ENCODE measurements at regions not wholly inside any gene's neighbourhood (a gene's known extent, or its start where the extent isn't known, plus 50 kb on each side); places are given as distances from the start of the nearest gene placed in this dataset.

DNA sequence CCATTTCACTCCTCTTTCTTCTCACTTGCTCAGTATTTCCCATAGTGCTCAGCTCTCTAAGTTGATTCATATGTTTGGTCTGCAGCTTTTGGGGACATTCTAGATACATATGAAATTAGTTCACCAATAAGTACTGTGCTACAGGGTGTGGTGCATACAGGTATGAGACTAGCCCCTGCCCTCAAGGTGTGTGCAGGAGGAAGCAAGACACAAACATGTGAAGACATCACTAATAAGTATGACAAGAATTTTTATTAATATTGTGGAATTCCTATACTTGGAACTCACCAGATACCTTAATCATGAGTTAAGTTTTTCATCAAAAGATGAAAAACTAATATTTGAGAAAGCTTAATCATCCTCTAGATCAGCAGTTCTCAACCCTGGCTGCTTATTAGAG lies 505.2 kb downstream of the ZNF674 start:
- no peak for DNase-seq
- H3K4me3 ChIP-seq, result no peak overlapping the region
- H3K27ac ChIP-seq, result no peak overlapping the region
- ATAC-seq (ENCODE audit: low FRiP score in 2 of 2), result no peak
- H3K9me3 ChIP-seq, result peaks cover 0 to 14% (median 3%) of the 10 kb centered on the region in 4 donors
- TF ChIP-seq, protein P1, sequence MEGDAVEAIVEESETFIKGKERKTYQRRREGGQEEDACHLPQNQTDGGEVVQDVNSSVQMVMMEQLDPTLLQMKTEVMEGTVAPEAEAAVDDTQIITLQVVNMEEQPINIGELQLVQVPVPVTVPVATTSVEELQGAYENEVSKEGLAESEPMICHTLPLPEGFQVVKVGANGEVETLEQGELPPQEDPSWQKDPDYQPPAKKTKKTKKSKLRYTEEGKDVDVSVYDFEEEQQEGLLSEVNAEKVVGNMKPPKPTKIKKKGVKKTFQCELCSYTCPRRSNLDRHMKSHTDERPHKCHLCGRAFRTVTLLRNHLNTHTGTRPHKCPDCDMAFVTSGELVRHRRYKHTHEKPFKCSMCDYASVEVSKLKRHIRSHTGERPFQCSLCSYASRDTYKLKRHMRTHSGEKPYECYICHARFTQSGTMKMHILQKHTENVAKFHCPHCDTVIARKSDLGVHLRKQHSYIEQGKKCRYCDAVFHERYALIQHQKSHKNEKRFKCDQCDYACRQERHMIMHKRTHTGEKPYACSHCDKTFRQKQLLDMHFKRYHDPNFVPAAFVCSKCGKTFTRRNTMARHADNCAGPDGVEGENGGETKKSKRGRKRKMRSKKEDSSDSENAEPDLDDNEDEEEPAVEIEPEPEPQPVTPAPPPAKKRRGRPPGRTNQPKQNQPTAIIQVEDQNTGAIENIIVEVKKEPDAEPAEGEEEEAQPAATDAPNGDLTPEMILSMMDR (IDR thresholded peaks at IDR 0.05), result no peak
- TF ChIP-seq EP300 (IDR thresholded peaks at IDR 0.05), result no peak
- H3K4me1 ChIP-seq, result no peaks in the 10 kb centered on the region
- no peaks in the 10 kb centered on the region for H3K36me3 ChIP-seq
- no peaks in the 10 kb centered on the region for H3K27me3 ChIP-seq

DNA sequence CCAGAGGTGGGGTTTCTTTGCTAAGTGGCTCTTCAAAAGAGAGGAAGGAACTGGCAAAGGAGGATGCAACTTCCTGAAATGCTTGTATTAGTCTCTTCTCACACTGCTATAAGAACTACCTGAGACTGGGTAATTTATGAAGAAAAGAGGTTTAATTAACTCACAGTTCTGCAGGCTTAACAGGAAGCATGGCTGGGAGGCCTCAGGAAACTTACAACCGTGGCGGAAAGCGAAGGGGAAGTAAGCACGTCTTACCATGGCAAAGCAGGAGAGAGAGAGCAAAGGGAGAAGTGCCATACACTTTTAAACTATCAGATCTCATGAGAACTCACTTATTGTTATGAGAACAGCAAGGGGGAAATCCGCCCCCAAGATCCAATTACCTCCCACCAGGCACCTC lies 505.7 kb downstream of the ZNF674 start:
- Histone ChIP-seq H3K9me3 (peaks cover 0 to 14% (median 3%) of the 10 kb centered on the region in 4 donors), H3K27ac (no peak overlapping the region), H3K4me3 (no peak overlapping the region), H3K27me3 (no peaks in the 10 kb centered on the region), H3K36me3 (no peaks in the 10 kb centered on the region), H3K4me1 (no peaks in the 10 kb centered on the region)
- no peak for ATAC-seq (ENCODE audit: low FRiP score in 2 of 2)
- DNase-seq, result no peak
- WGBS, 2 donors, result 55 to 79% methylated on average over 5 of the region's 5 CpGs
- TF ChIP-seq POLR2AphosphoS5 (IDR thresholded peaks at IDR 0.05) (no peak), POLR2A (IDR thresholded peaks at IDR 0.05) (no peak), EP300 (IDR thresholded peaks at IDR 0.05) (no peak)
- TF ChIP-seq, protein P1 (IDR thresholded peaks at IDR 0.05), result no peak

DNA sequence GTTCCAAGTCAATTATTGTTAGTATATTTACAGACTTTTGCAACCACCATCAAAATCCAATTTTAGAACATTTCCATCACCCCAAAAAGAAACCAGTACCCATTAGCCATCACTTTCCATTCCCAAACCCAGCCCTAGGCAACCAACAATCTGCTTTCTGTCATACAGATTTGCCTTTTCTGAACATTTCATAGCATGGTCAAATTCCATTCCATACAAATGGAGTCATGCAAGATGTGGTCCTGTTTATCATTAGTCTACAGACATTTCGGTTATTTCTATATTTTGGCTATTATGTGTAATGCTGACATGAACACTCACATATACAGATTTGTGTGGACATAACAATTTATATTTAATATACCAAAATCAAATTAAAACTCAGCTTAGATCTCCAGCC lies 508.7 kb downstream of the ZNF674 start:
- no peak for TF ChIP-seq EP300 (IDR thresholded peaks at IDR 0.05)
- TF ChIP-seq POLR2AphosphoS5 (IDR thresholded peaks at IDR 0.05), result no peak
- TF ChIP-seq, protein P1 (IDR thresholded peaks at IDR 0.05), result no peak
- no peak for TF ChIP-seq POLR2A (IDR thresholded peaks at IDR 0.05)
- DNase-seq (no peak), ATAC-seq (ENCODE audit: low FRiP score in 2 of 2) (no peak)
- no peak overlapping the region for H3K4me3 ChIP-seq
- no peaks in the 10 kb centered on the region for H3K27me3 ChIP-seq
- H3K27ac ChIP-seq, result no peak overlapping the region
- no peaks in the 10 kb centered on the region for H3K36me3 ChIP-seq
- H3K9me3 ChIP-seq, result peaks cover 0 to 10% (median 3%) of the 10 kb centered on the region in 4 donors
- 88 to 100% methylated on average over 1 of the region's 1 CpG for WGBS, 2 donors
- H3K4me1 ChIP-seq, result no peaks in the 10 kb centered on the region

DNA sequence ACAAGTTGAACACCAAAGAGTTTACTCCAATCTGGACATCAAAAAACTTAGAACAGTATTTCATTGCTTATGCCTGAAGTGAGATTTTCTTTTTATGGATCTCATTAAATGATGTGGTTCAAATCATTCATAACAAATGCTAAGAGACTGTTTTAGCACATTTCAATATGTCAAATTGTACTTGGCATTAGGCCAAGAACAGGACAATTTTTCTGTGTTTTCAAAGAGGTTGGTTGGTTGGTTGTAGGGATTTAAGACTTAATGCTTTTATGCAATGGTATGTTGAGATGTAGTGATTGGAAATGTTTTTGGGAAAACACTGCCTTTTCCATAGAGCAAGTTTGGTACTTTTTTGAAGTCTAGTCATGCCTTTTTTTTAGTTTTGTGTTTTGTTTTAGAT lies 510.4 kb downstream of the ZNF674 start:
- Histone ChIP-seq H3K4me3 (no peak overlapping the region), H3K27me3 (no peaks in the 10 kb centered on the region), H3K4me1 (no peaks in the 10 kb centered on the region), H3K36me3 (no peaks in the 10 kb centered on the region), H3K27ac (no peak overlapping the region), H3K9me3 (no peaks in the 10 kb centered on the region)
- DNase-seq (no peak), ATAC-seq (ENCODE audit: low FRiP score in 2 of 2) (no peak)
- TF ChIP-seq, protein P1 (IDR thresholded peaks at IDR 0.05), result no peak
- TF ChIP-seq POLR2AphosphoS5 (IDR thresholded peaks at IDR 0.05) (no peak), EP300 (IDR thresholded peaks at IDR 0.05) (no peak), POLR2A (IDR thresholded peaks at IDR 0.05) (no peak)

DNA sequence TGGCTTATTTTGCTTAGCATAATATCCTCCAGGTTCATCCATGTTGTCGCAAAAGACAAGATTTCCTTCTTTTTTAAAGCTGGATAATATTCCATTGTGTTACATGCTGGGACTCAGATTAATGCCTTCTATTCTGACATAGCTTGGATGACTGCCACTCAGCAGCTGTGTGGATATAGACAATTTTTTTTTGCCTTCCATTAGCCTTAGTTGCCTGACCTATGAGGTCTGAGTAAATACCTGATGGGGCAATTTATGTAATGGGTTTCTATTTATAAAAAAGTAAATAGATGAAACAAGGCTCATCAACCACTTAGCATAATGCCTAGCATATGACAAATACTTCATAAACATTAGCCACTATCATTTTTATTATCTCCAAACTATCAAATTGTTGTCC lies 515.4 kb downstream of the ZNF674 start:
- WGBS, 2 donors, result 92 to 100% methylated on average over 1 of the region's 1 CpG
- Histone ChIP-seq H3K4me1 (no peaks in the 10 kb centered on the region), H3K9me3 (no peaks in the 10 kb centered on the region), H3K36me3 (no peaks in the 10 kb centered on the region), H3K27me3 (no peaks in the 10 kb centered on the region), H3K27ac (no peak overlapping the region), H3K4me3 (no peak overlapping the region)
- DNase-seq (no peak), ATAC-seq (ENCODE audit: low FRiP score in 2 of 2) (no peak)
- no peak for TF ChIP-seq EP300 (IDR thresholded peaks at IDR 0.05)
- TF ChIP-seq POLR2AphosphoS5 (IDR thresholded peaks at IDR 0.05), result no peak
- no peak for TF ChIP-seq POLR2A (IDR thresholded peaks at IDR 0.05)
- TF ChIP-seq, protein P1 (IDR thresholded peaks at IDR 0.05), result no peak
